ENCODE measurements at regions not wholly inside any gene's neighbourhood (a gene's known extent, or its start where the extent isn't known, plus 50 kb on each side); places are given as distances from the start of the nearest gene placed in this dataset.

- CTCF ChIA-PET = no interaction called here
- no CpG with 5 or more reads among the region's 4 CpGs for WGBS (ENCODE audit: insufficient coverage)
Measured at GRCh38 chr13:80436571-80437169, 95.7 kb upstream of the SPRY2 start.

DNA sequence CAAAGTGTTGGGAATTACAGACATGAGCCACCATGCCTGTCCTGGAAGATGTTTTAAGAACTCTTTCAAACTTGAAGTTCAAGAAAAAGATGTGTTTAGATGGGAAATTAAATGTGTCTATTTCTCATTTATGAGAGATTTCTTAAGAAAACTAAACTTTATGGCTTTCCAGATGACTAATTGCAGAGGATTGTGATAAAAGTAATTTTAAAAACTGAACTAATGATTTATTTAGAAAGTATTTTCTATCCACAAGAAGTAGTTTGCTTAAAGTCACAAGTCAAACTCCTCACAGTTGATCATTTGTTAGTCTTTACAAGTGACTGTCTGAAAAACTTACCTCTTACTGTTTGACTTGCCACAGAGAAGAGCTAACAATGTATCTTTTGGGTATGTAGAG is 89.6 kb upstream of the SPRY2 start:
- Histone ChIP-seq H3K36me3 (ENCODE audit: control insufficient read depth in 2 of 2, extremely low read depth in 1 of 2, insufficient read depth in 1 of 2, low read length in 1 of 2) (no peaks in the 10 kb centered on the region), H3K27ac (ENCODE audit: low read length) (no peak overlapping the region), H3K27me3 (replicated peaks in 1 of 2; ENCODE audit: control insufficient read depth in 2 of 2, extremely low read depth in 1 of 2, insufficient read depth in 2 of 2, low read length in 1 of 2) (no peaks in the 10 kb centered on the region), H3K9me3 (no peaks in the 10 kb centered on the region), H3K4me3 (ENCODE audit: control insufficient read depth in 1 of 2, extremely low read depth in 1 of 2, low read length in 1 of 2) (no peak overlapping the region), H3K4me1 (ENCODE audit: control insufficient read depth in 1 of 2, extremely low read depth in 1 of 2, insufficient read depth in 2 of 2, low read length in 2 of 2) (no peaks in the 10 kb centered on the region)
- H3K4me1 Mint-ChIP-seq = no peaks in the 10 kb centered on the region
- H3K36me3 Mint-ChIP-seq = no peaks in the 10 kb centered on the region
- no peak overlapping the region for H3K4me3 Mint-ChIP-seq
- DNase-seq (no peak), ATAC-seq (replicated peaks in 1 of 4) (no peak)
- peaks cover 4 to 7% (median 6%) of the 10 kb centered on the region in 3 donors for H3K9me3 Mint-ChIP-seq
- ChIA-PET POLR2A (no interaction called here), CTCF (no interaction called here)
- H3K27me3 Mint-ChIP-seq = peaks cover 0 to 3% of the 10 kb centered on the region in 2 donors
- H3K27ac Mint-ChIP-seq = no peak overlapping the region

More at GRCh38 chr13:80436571-80437169, 95.7 kb upstream of the SPRY2 start:
- Mint-ChIP-seq H3K27me3 (peaks cover 0 to 3% of the 10 kb centered on the region in 2 donors), H3K9me3 (peaks cover 3 to 4% (median 4%) of the 10 kb centered on the region in 3 donors), H3K27ac (no peak overlapping the region), H3K4me3 (no peak overlapping the region), H3K4me1 (no peaks in the 10 kb centered on the region), H3K36me3 (no peaks in the 10 kb centered on the region)
- Histone ChIP-seq H3K36me3 (ENCODE audit: control insufficient read depth in 2 of 2, extremely low read depth in 1 of 2, insufficient read depth in 1 of 2, low read length in 1 of 2) (no peaks in the 10 kb centered on the region), H3K4me1 (ENCODE audit: control insufficient read depth in 1 of 2, extremely low read depth in 1 of 2, insufficient read depth in 2 of 2, low read length in 2 of 2) (no peaks in the 10 kb centered on the region), H3K4me3 (ENCODE audit: control insufficient read depth in 1 of 2, extremely low read depth in 1 of 2, low read length in 1 of 2) (no peak overlapping the region), H3K27ac (ENCODE audit: low read length) (no peak overlapping the region), H3K27me3 (replicated peaks in 1 of 2; ENCODE audit: control insufficient read depth in 2 of 2, extremely low read depth in 1 of 2, insufficient read depth in 2 of 2, low read length in 1 of 2) (no peaks in the 10 kb centered on the region), H3K9me3 (no peaks in the 10 kb centered on the region)
- no peak for ATAC-seq (replicated peaks in 1 of 4)
- no peak for DNase-seq
- POLR2A ChIA-PET = no interaction called here

DNA sequence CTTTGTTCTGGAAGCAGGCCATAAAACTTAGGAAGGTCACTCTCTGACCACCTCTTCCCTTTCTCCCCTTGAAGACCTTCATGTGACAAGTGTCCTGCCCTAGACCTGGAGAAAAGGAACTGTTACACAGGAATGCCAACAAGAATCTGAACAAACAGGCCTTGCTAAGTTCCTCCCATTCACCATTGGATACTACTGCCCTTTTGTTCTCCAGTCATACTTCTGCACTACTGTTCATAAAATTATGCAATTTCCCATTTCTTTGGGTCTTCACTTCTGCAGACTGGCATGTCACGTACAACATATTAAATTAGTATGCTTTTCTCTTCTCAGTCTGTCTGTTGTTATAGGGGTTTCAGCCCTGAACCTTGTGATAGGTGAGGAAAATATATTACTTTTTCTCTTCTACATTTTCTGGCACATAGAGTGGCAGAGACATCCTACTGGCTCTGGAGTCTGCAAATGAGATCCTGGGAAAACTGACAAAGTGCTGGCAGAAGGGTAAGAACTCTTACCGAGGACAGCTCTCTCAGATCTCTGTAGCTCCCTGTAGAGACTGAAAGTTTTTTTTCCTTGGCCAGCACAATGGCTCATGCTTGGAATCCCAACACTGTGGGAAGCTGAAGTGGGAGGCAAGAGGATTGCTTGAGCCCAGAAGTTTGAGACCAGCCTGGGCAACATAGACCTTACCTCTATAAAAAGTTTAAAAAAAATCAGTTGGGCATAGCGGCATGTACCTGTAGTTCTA is 87.6 kb upstream of the SPRY2 start:
- H3K9me3 ChIP-seq = no peaks in the 10 kb centered on the region
- Mint-ChIP-seq H3K4me3 (no peak overlapping the region), H3K27me3 (no peaks in the 10 kb centered on the region), H3K9me3 (peaks cover 6 to 17% (median 10%) of the 10 kb centered on the region in 3 donors), H3K27ac (no peak overlapping the region), H3K36me3 (no peaks in the 10 kb centered on the region), H3K4me1 (no peaks in the 10 kb centered on the region)
- no peak for ATAC-seq (replicated peaks in 1 of 4)
- 90% methylated on average over 2 of the region's 3 CpGs for WGBS (ENCODE audit: insufficient coverage)
- CTCF ChIA-PET = interaction anchor here in 1 of 2 donors (0.7 kb wide), 1 partner anchor 12 kb away, joined by 3 read pairs; no protein-coding TSS in a partner anchor
- no peaks in the 10 kb centered on the region for H3K36me3 ChIP-seq (ENCODE audit: control insufficient read depth in 2 of 2, extremely low read depth in 1 of 2, insufficient read depth in 1 of 2, low read length in 1 of 2)
- no peak for DNase-seq
- POLR2A ChIA-PET = no interaction called here
- no peak overlapping the region for H3K27ac ChIP-seq (ENCODE audit: low read length)
- no peaks in the 10 kb centered on the region for H3K27me3 ChIP-seq (replicated peaks in 1 of 2; ENCODE audit: control insufficient read depth in 2 of 2, extremely low read depth in 1 of 2, insufficient read depth in 2 of 2, low read length in 1 of 2)
- no peaks in the 10 kb centered on the region for H3K4me1 ChIP-seq (ENCODE audit: control insufficient read depth in 1 of 2, extremely low read depth in 1 of 2, insufficient read depth in 2 of 2, low read length in 2 of 2)
- H3K4me3 ChIP-seq (ENCODE audit: control insufficient read depth in 1 of 2, extremely low read depth in 1 of 2, low read length in 1 of 2) = no peak overlapping the region

GRCh38 chr13:80419416-80419815 is 78.5 kb upstream of the SPRY2 start:
- Histone ChIP-seq H3K27me3 (replicated peaks in 1 of 2; ENCODE audit: control insufficient read depth in 2 of 2, extremely low read depth in 1 of 2, insufficient read depth in 2 of 2, low read length in 1 of 2) (no peaks in the 10 kb centered on the region), H3K36me3 (ENCODE audit: control insufficient read depth in 2 of 2, extremely low read depth in 1 of 2, insufficient read depth in 1 of 2, low read length in 1 of 2) (no peaks in the 10 kb centered on the region), H3K4me1 (ENCODE audit: control insufficient read depth in 1 of 2, extremely low read depth in 1 of 2, insufficient read depth in 2 of 2, low read length in 2 of 2) (no peaks in the 10 kb centered on the region), H3K27ac (ENCODE audit: low read length) (no peak overlapping the region), H3K4me3 (ENCODE audit: control insufficient read depth in 1 of 2, extremely low read depth in 1 of 2, low read length in 1 of 2) (no peak overlapping the region), H3K9me3 (no peaks in the 10 kb centered on the region)
- no peak overlapping the region for H3K4me3 Mint-ChIP-seq
- no peak overlapping the region for H3K27ac Mint-ChIP-seq
- CTCF ChIA-PET = no interaction called here
- peaks cover 0 to 1% of the 10 kb centered on the region in 2 donors for H3K27me3 Mint-ChIP-seq
- H3K4me1 Mint-ChIP-seq = peaks cover 0 to 3% (median 0%) of the 10 kb centered on the region in 3 donors
- H3K9me3 Mint-ChIP-seq = peaks cover 8 to 16% (median 9%) of the 10 kb centered on the region in 3 donors
- POLR2A ChIA-PET = no interaction called here
- no peak for ATAC-seq (replicated peaks in 1 of 4)
- no CpG with 5 or more reads among the region's 2 CpGs for WGBS (ENCODE audit: insufficient coverage)
- DNase-seq = no peak
- H3K36me3 Mint-ChIP-seq = no peaks in the 10 kb centered on the region

- ChIA-PET POLR2A (no interaction called here), CTCF (no interaction called here)
- no peak overlapping the region for H3K27ac Mint-ChIP-seq
- no peaks in the 10 kb centered on the region for H3K4me1 ChIP-seq (ENCODE audit: control insufficient read depth in 1 of 2, extremely low read depth in 1 of 2, insufficient read depth in 2 of 2, low read length in 2 of 2)
- H3K9me3 ChIP-seq = no peaks in the 10 kb centered on the region
- H3K4me3 ChIP-seq (ENCODE audit: control insufficient read depth in 1 of 2, extremely low read depth in 1 of 2, low read length in 1 of 2) = no peak overlapping the region
- H3K27ac ChIP-seq (ENCODE audit: low read length) = no peak overlapping the region
- ATAC-seq (replicated peaks in 1 of 4) = no peak
- H3K4me1 Mint-ChIP-seq = no peaks in the 10 kb centered on the region
- no peaks in the 10 kb centered on the region for H3K27me3 Mint-ChIP-seq
- H3K4me3 Mint-ChIP-seq = no peak overlapping the region
- H3K27me3 ChIP-seq (replicated peaks in 1 of 2; ENCODE audit: control insufficient read depth in 2 of 2, extremely low read depth in 1 of 2, insufficient read depth in 2 of 2, low read length in 1 of 2) = no peaks in the 10 kb centered on the region
- H3K36me3 ChIP-seq (ENCODE audit: control insufficient read depth in 2 of 2, extremely low read depth in 1 of 2, insufficient read depth in 1 of 2, low read length in 1 of 2) = no peaks in the 10 kb centered on the region
- no peak for DNase-seq
- H3K9me3 Mint-ChIP-seq = peaks cover 0 to 5% (median 5%) of the 10 kb centered on the region in 3 donors
- no peaks in the 10 kb centered on the region for H3K36me3 Mint-ChIP-seq
Measured at GRCh38 chr13:80413611-80414010, 72.7 kb upstream of the SPRY2 start.

DNA sequence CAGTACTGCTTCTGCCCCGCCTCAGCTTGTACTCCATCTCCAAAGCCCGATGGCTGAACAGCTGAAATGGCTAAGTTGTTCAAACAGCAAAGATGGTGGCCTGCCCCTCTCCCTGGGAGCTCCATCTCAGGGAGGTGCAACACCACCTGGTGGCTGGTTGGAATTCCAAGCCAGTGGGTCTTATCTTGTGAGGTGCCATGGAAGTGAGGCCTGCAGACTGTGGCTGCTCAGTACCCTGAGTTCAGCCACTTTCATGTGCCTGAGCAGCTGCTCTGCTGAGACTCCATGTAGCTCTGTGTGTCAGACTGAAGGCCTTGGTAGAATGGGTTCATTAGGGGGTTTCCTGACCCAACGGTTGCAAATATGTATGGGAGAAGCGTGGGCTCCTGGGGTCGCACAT is 67.3 kb upstream of the SPRY2 start:
- H3K9me3 ChIP-seq = no peaks in the 10 kb centered on the region
- no peak for ATAC-seq (replicated peaks in 1 of 4)
- no peak overlapping the region for H3K27ac ChIP-seq (ENCODE audit: low read length)
- Mint-ChIP-seq H3K27me3 (no peaks in the 10 kb centered on the region), H3K27ac (no peak overlapping the region), H3K4me1 (no peaks in the 10 kb centered on the region), H3K9me3 (peaks cover 12 to 20% (median 18%) of the 10 kb centered on the region in 3 donors), H3K36me3 (no peaks in the 10 kb centered on the region), H3K4me3 (no peak overlapping the region)
- no peaks in the 10 kb centered on the region for H3K27me3 ChIP-seq (replicated peaks in 1 of 2; ENCODE audit: control insufficient read depth in 2 of 2, extremely low read depth in 1 of 2, insufficient read depth in 2 of 2, low read length in 1 of 2)
- ChIA-PET POLR2A (no interaction called here), CTCF (no interaction called here)
- WGBS (ENCODE audit: insufficient coverage) = 83% methylated on average over 4 of the region's 5 CpGs
- H3K36me3 ChIP-seq (ENCODE audit: control insufficient read depth in 2 of 2, extremely low read depth in 1 of 2, insufficient read depth in 1 of 2, low read length in 1 of 2) = no peaks in the 10 kb centered on the region
- no peaks in the 10 kb centered on the region for H3K4me1 ChIP-seq (ENCODE audit: control insufficient read depth in 1 of 2, extremely low read depth in 1 of 2, insufficient read depth in 2 of 2, low read length in 2 of 2)
- no peak overlapping the region for H3K4me3 ChIP-seq (ENCODE audit: control insufficient read depth in 1 of 2, extremely low read depth in 1 of 2, low read length in 1 of 2)
- no peak for DNase-seq
